Epithelial cell of proximal tubule (primary cell): ENCODE measurements at regions not wholly inside any gene's neighbourhood (a gene's known extent, or its start where the extent isn't known, plus 50 kb on each side); places are given as distances from the start of the nearest gene placed in this dataset.

ENCODE experiments used
- DNase-seq: peaks from one replicate; pipeline ENCODE4 v3.0.0-alpha.2; 2011; ENCODE audit warnings: low read depth
- H3K4me3 ChIP-seq: 2 replicates; pipeline ENCODE4 v1.5.1; 2011; ENCODE audit warnings: low read depth, mild to moderate bottlenecking, low read length
- TF ChIP-seq, protein P1 (sequence below): conservative IDR thresholded peaks from 2 replicates; pipeline ENCODE4 v1.5.1; 2012; ENCODE audit warnings: low read depth, mild to moderate bottlenecking, low read length

- TF ChIP-seq, protein P1, sequence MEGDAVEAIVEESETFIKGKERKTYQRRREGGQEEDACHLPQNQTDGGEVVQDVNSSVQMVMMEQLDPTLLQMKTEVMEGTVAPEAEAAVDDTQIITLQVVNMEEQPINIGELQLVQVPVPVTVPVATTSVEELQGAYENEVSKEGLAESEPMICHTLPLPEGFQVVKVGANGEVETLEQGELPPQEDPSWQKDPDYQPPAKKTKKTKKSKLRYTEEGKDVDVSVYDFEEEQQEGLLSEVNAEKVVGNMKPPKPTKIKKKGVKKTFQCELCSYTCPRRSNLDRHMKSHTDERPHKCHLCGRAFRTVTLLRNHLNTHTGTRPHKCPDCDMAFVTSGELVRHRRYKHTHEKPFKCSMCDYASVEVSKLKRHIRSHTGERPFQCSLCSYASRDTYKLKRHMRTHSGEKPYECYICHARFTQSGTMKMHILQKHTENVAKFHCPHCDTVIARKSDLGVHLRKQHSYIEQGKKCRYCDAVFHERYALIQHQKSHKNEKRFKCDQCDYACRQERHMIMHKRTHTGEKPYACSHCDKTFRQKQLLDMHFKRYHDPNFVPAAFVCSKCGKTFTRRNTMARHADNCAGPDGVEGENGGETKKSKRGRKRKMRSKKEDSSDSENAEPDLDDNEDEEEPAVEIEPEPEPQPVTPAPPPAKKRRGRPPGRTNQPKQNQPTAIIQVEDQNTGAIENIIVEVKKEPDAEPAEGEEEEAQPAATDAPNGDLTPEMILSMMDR = no peak
- no peak overlapping the region for H3K4me3 ChIP-seq
Observed at GRCh38 chr6:104010897-104011296, 848.8 kb downstream of the HACE1 start.

GRCh38 chr6:104003803-104004516 lies 855.8 kb downstream of the HACE1 start:
- no peak overlapping the region for H3K4me3 ChIP-seq
- no peak for DNase-seq
- TF ChIP-seq, protein P1 = peak; percentile 20

More at GRCh38 chr6:104010897-104011296, 848.8 kb downstream of the HACE1 start:
- no peak for DNase-seq

- no peak overlapping the region for H3K4me3 ChIP-seq
- DNase-seq = no peak
Observed at GRCh38 chr6:103995571-103995970, 864.1 kb downstream of the HACE1 start.

DNA sequence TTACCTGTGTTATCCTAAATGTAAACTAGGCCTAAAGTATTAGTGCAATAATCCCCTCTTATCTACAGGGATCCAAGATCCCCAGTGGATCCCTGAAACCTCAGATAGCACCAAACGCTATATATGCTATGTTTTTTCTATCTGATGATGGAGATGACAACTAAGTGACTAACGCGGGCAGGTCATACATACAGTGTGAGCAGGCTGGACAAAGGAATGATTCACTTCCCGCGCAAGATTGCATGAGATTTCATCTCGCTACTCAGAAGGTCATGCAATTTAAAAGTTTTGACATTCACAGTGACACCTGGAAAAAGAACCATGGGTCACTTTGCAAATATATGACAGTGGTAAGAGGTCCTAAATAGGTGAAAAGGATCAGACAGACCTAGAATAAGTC lies 875.9 kb downstream of the HACE1 start:
- DNase-seq = no peak
- TF ChIP-seq, protein P1 = no peak
- no peak overlapping the region for H3K4me3 ChIP-seq

More at GRCh38 chr6:103995571-103995970, 864.1 kb downstream of the HACE1 start:
- TF ChIP-seq, protein P1 = no peak

GRCh38 chr6:103983011-103983410 lies 876.7 kb downstream of the HACE1 start:
- TF ChIP-seq, protein P1 = no peak
- no peak for DNase-seq
- no peak overlapping the region for H3K4me3 ChIP-seq

- no peak for DNase-seq
- TF ChIP-seq, protein P1 = no peak
- H3K4me3 ChIP-seq = no peak overlapping the region
Observed at GRCh38 chr6:103982574-103982973, 877.1 kb downstream of the HACE1 start.

DNA sequence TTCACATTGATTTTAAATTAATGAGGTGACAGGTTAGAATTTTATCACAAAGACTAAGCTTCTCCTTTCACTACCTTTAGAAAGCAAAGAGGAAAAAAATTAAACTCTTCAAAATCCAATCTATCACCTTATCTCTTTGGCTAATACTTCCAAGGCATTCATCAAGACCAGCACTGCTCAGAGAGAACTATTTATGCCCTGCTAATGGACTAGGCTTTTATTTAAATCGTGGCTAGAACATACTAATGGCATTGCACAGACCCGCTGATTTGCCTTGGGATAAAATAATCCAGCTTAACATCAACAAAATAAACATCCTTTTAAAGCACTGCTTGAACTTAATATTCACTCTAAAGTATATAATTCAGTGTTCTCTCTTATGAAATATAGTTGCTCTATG lies 880.4 kb downstream of the HACE1 start:
- H3K4me3 ChIP-seq = no peak overlapping the region
- TF ChIP-seq, protein P1 = no peak
- no peak for DNase-seq
